Astrocyte (in vitro differentiated cells and primary cell): ENCODE measurements at regions not wholly inside any gene's neighbourhood (a gene's known extent, or its start where the extent isn't known, plus 50 kb on each side); places are given as distances from the start of the nearest gene placed in this dataset.

Source experiments
- EZH2 ChIP-seq: IDR thresholded peaks from 2 replicates; pipeline ENCODE4 v1.6.1; 2012; ENCODE audit warnings: mild to moderate bottlenecking, low read length, inconsistent platforms; ENCODE audit not compliant: insufficient read depth
- TF ChIP-seq, protein P1 (sequence below): IDR thresholded peaks from 2 replicates; pipeline ENCODE4 v1.5.1; 2011; ENCODE audit warnings: low read depth, mild to moderate bottlenecking, inconsistent platforms, low read length, moderate library complexity; ENCODE audit not compliant: insufficient read depth

GRCh38 chr5:163381832-163382231, 55.6 kb upstream of the CCNG1 start:
- TF ChIP-seq EZH2: no peak
- TF ChIP-seq, protein P1, sequence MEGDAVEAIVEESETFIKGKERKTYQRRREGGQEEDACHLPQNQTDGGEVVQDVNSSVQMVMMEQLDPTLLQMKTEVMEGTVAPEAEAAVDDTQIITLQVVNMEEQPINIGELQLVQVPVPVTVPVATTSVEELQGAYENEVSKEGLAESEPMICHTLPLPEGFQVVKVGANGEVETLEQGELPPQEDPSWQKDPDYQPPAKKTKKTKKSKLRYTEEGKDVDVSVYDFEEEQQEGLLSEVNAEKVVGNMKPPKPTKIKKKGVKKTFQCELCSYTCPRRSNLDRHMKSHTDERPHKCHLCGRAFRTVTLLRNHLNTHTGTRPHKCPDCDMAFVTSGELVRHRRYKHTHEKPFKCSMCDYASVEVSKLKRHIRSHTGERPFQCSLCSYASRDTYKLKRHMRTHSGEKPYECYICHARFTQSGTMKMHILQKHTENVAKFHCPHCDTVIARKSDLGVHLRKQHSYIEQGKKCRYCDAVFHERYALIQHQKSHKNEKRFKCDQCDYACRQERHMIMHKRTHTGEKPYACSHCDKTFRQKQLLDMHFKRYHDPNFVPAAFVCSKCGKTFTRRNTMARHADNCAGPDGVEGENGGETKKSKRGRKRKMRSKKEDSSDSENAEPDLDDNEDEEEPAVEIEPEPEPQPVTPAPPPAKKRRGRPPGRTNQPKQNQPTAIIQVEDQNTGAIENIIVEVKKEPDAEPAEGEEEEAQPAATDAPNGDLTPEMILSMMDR: no peak
